GM23338 (cell line): ENCODE measurements at regions not wholly inside any gene's neighbourhood (a gene's known extent, or its start where the extent isn't known, plus 50 kb on each side); places are given as distances from the start of the nearest gene placed in this dataset.
A peak's percentile ranks its signal among the peaks of the same experiment; 100 is the strongest.

ENCODE experiments used
- ATAC-seq: fragments of 200-7000 bp; cut with Tn5 transposase; 3 replicates; pipeline ENCODE4 v1.9.1; 2020
- DNase-seq: peaks from one replicate; pipeline ENCODE4 v3.0.0-alpha.2; 2015; ENCODE audit warnings: low spot score
- H2AFZ ChIP-seq: fragments of 200-600 bp; sonication (generic); 2 replicates; pipeline ENCODE4 v1.8.0; 2016; ENCODE audit warnings: antibody characterized with exemption, mild to moderate bottlenecking, moderate library complexity
- H3F3A ChIP-seq: fragments of 200-600 bp; sonication (generic); replicated peaks from 2 replicates; pipeline ENCODE4 v1.8.0; 2017; ENCODE audit warnings: antibody characterized with exemption, mixed run types, low read depth
- H3K27ac ChIP-seq: fragments of 200-600 bp; sonication (generic); 2 replicates; pipeline ENCODE4 v1.6.1; 2016; ENCODE audit warnings: low read depth
- H3K27me3 ChIP-seq: fragments of 200-600 bp; sonication (generic); 2 replicates; pipeline ENCODE4 v1.8.0; 2016; ENCODE audit warnings: mild to moderate bottlenecking, mixed run types, moderate library complexity; ENCODE audit not compliant: insufficient read depth
- H3K36me3 ChIP-seq: fragments of 200-600 bp; sonication (generic); 2 replicates; pipeline ENCODE4 v1.8.0; 2016; ENCODE audit warnings: mild to moderate bottlenecking; ENCODE audit not compliant: insufficient read depth
- H3K4me1 ChIP-seq: fragments of 200-600 bp; sonication (generic); 2 replicates; pipeline ENCODE4 v1.8.0; 2016; ENCODE audit warnings: mild to moderate bottlenecking, moderate library complexity; ENCODE audit not compliant: insufficient read depth
- H3K4me2 ChIP-seq: fragments of 200-600 bp; sonication (generic); 2 replicates; pipeline ENCODE4 v1.7.1; 2017; ENCODE audit warnings: mixed run types
- H3K4me3 ChIP-seq: fragments of 200-600 bp; sonication (generic); 2 replicates; pipeline ENCODE4 v1.6.1; 2016; ENCODE audit warnings: mixed run types
- H3K79me2 ChIP-seq: fragments of 200-600 bp; sonication (generic); replicated peaks from 2 replicates; pipeline ENCODE4 v1.8.0; 2017; ENCODE audit warnings: mild to moderate bottlenecking; ENCODE audit not compliant: insufficient read depth
- H3K9me2 ChIP-seq: fragments of 200-600 bp; sonication (generic); 2 replicates; pipeline ENCODE4 v1.8.0; 2017; ENCODE audit not compliant: insufficient read depth
- H4K20me1 ChIP-seq: fragments of 200-600 bp; sonication (generic); replicated peaks from 2 replicates; pipeline ENCODE4 v1.8.0; 2017; ENCODE audit warnings: mild to moderate bottlenecking; ENCODE audit not compliant: insufficient read depth
- H3K27ac Mint-ChIP-seq: 2 replicates; pipeline ENCODE4 v1.8.0; 2020; ENCODE audit warnings: inconsistent platforms, mild to moderate bottlenecking, moderate library complexity, mixed read lengths
- H3K27me3 Mint-ChIP-seq: 3 replicates; pipeline ENCODE4 v1.8.0; 2022; ENCODE audit warnings: low read depth, mild to moderate bottlenecking, moderate library complexity, mixed read lengths, inconsistent platforms; ENCODE audit not compliant: insufficient read depth, poor library complexity
- H3K36me3 Mint-ChIP-seq: 3 replicates; pipeline ENCODE4 v1.8.0; 2021; ENCODE audit warnings: low read depth, mild to moderate bottlenecking, inconsistent platforms, moderate library complexity, mixed read lengths
- H3K4me1 Mint-ChIP-seq: 3 replicates; pipeline ENCODE4 v1.8.0; 2020; ENCODE audit warnings: mild to moderate bottlenecking, inconsistent platforms, mixed read lengths
- H3K4me3 Mint-ChIP-seq: 3 replicates; pipeline ENCODE4 v1.8.0; 2021; ENCODE audit warnings: moderate library complexity, mild to moderate bottlenecking, inconsistent platforms, mixed read lengths
- H3K9me3 Mint-ChIP-seq: 3 replicates; pipeline ENCODE4 v1.8.0; 2020; ENCODE audit warnings: moderate library complexity, mild to moderate bottlenecking, inconsistent platforms, mixed read lengths
- CREB1 ChIP-seq: fragments of 250-450 bp; sonication (Bioruptor Pico); IDR thresholded peaks from 2 replicates; pipeline ENCODE4 v1.5.0; 2020; ENCODE audit warnings: low read depth, mild to moderate bottlenecking, moderate library complexity
- CTCF ChIP-seq, 2 experiments: fragments of 200-600 bp in 1 of 2; sonication (generic) in 1 of 2; conservative IDR thresholded peaks; 2 replicates each; pipeline versions ENCODE4 v1.5.1 to v1.6.1; 2016 to 2017; ENCODE audit warnings: antibody characterized with exemption in 2 of 2, low read depth in 2 of 2, mild to moderate bottlenecking in 2 of 2, moderate library complexity in 1 of 2
- EZH2 ChIP-seq: fragments of 200-600 bp; sonication (generic); IDR thresholded peaks from one replicate; pipeline ENCODE4 v1.8.0; 2017; ENCODE audit warnings: antibody characterized with exemption, mild to moderate bottlenecking, low read depth; ENCODE audit not compliant: unreplicated experiment
- EZH2phosphoT487 ChIP-seq: fragments of 200-600 bp; sonication (generic); IDR thresholded peaks from one replicate; pipeline ENCODE4 v1.8.1; 2018; ENCODE audit warnings: antibody characterized with exemption; ENCODE audit not compliant: unreplicated experiment
- JUNB ChIP-seq: IDR thresholded peaks from one replicate; pipeline ENCODE4 v1.6.1; 2016; ENCODE audit warnings: antibody characterized with exemption; ENCODE audit not compliant: unreplicated experiment
- ZNF114 ChIP-seq: fragments of 250-450 bp; sonication (Bioruptor Pico); IDR thresholded peaks from 2 replicates; pipeline ENCODE4 v1.5.0; 2020; ENCODE audit warnings: mild to moderate bottlenecking, moderate library complexity
- ZNF462 ChIP-seq: fragments of 250-450 bp; sonication (Bioruptor Pico); IDR thresholded peaks from 2 replicates; pipeline ENCODE4 v1.5.0; 2020; ENCODE audit warnings: mild to moderate bottlenecking, moderate library complexity

- H3K36me3 Mint-ChIP-seq: no peaks in the 10 kb centered on the region
- no peaks in the 10 kb centered on the region for H3K9me3 Mint-ChIP-seq
- Histone ChIP-seq H3K4me1 (no peaks in the 10 kb centered on the region), H3K27ac (no peak overlapping the region), H3K4me2 (no peak overlapping the region), H3K36me3 (no peaks in the 10 kb centered on the region), H3K79me2 (no peaks in the 10 kb centered on the region), H3K4me3 (no peak overlapping the region), H3K9me2 (no peaks in the 10 kb centered on the region), H2AFZ (no peak overlapping the region), H3K27me3 (no peaks in the 10 kb centered on the region), H4K20me1 (no peaks in the 10 kb centered on the region), H3F3A (no peaks in the 10 kb centered on the region)
- DNase-seq (peak; percentile 59), ATAC-seq (no peak)
- H3K27ac Mint-ChIP-seq: no peak overlapping the region
- no peaks in the 10 kb centered on the region for H3K27me3 Mint-ChIP-seq
- TF ChIP-seq CREB1: no peak
- TF ChIP-seq CTCF (conservative IDR thresholded peaks at IDR 0.05; ENCODE audit: low read depth in 2 of 2): peak; percentile 60 to 84
- no peak for TF ChIP-seq ZNF462 (CRISPR knock-in tag)
- no peak overlapping the region for H3K4me3 Mint-ChIP-seq
- no peaks in the 10 kb centered on the region for H3K4me1 Mint-ChIP-seq
Measured at GRCh38 chr5:52356311-52356918, 431.3 kb upstream of the ITGA1 start.

- Histone ChIP-seq H3K9me2 (no peaks in the 10 kb centered on the region), H2AFZ (no peak overlapping the region), H4K20me1 (no peaks in the 10 kb centered on the region), H3K27ac (no peak overlapping the region), H3K27me3 (no peaks in the 10 kb centered on the region), H3K4me1 (no peaks in the 10 kb centered on the region), H3K4me2 (no peak overlapping the region), H3F3A (no peaks in the 10 kb centered on the region), H3K79me2 (no peaks in the 10 kb centered on the region), H3K36me3 (no peaks in the 10 kb centered on the region), H3K4me3 (no peak overlapping the region)
- ATAC-seq: no peak
- Mint-ChIP-seq H3K36me3 (no peaks in the 10 kb centered on the region), H3K27ac (no peak overlapping the region), H3K27me3 (no peaks in the 10 kb centered on the region), H3K4me3 (no peak overlapping the region), H3K9me3 (no peaks in the 10 kb centered on the region), H3K4me1 (no peaks in the 10 kb centered on the region)
- TF ChIP-seq JUNB (no peak), ZNF114 (CRISPR knock-in tag) (no peak), EZH2 (no peak), EZH2phosphoT487 (no peak), CTCF (conservative IDR thresholded peaks at IDR 0.05; ENCODE audit: low read depth in 2 of 2) (no peak)
- no peak for DNase-seq
Measured at GRCh38 chr5:52359261-52359660, 428.5 kb upstream of the ITGA1 start.
